SK-N-SH (cell line): ENCODE measurements at regions not wholly inside any gene's neighbourhood (a gene's known extent, or its start where the extent isn't known, plus 50 kb on each side); places are given as distances from the start of the nearest gene placed in this dataset.
"Not testable (repeated sequence)": the region's sequence is repeated elsewhere in the genome, so short reads cannot be mapped to it uniquely, and the experiment has no call there.

ENCODE experiments used
- CTCF ChIA-PET: fragments of 300-600, 350-600 bp; formaldehyde crosslinking; extraction: SDS; loops from one replicate; lab custom pipeline; 2021; lab: Yijun Ruan, JAX
- POLR2A ChIA-PET: fragments of 350-600 bp; sonication (Branson Sonifier 250); formaldehyde crosslinking; extraction: SDS; loops from one replicate; lab custom pipeline; 2020; ENCODE audit warnings: antibody characterized with exemption, inconsistent platforms; lab: Yijun Ruan, JAX
- DNase-seq: peaks from one replicate; pipeline ENCODE4 v3.0.0; 2012
- H2AFZ ChIP-seq: fragments of 200-600 bp; sonication (generic); 2 replicates; pipeline ENCODE4 v1.8.1; 2016; ENCODE audit warnings: antibody characterized with exemption, mild to moderate bottlenecking, low read depth
- H3F3A ChIP-seq: fragments of 200-600 bp; sonication (generic); replicated peaks from 2 replicates; pipeline ENCODE3; 2016; ENCODE audit warnings: antibody characterized with exemption, mild to moderate bottlenecking; ENCODE audit not compliant: insufficient read depth
- H3K27ac ChIP-seq, 2 experiments: fragments of 200-500 bp in 1 of 2; fragments of 200-600 bp in 1 of 2; sonication (Bioruptor generic) in 1 of 2; sonication (generic), shearing (Covaris generic) in 1 of 2; 2 replicates each; pipeline versions ENCODE4 v1.5.1 to v1.6.1; 2014 to 2016; ENCODE audit warnings: low read depth in 2 of 2, inconsistent platforms in 1 of 2, low read length in 1 of 2, mild to moderate bottlenecking in 1 of 2, mixed read lengths in 1 of 2
- H3K27me3 ChIP-seq: fragments of 200-600 bp; sonication (generic), shearing (Covaris generic); 2 replicates; pipeline ENCODE4 v1.6.1; 2016; ENCODE audit warnings: mixed run types; ENCODE audit not compliant: insufficient read depth
- H3K36me3 ChIP-seq, 2 experiments: fragments of 200-500 bp in 1 of 2; fragments of 200-600 bp in 1 of 2; sonication (Bioruptor generic) in 1 of 2; sonication (generic) in 1 of 2; replicated peaks in 1 of 2; 2 replicates each; pipeline versions ENCODE3 to v1.5.1; 2014 to 2016; ENCODE audit warnings: low read length in 1 of 2, mild to moderate bottlenecking in 1 of 2; ENCODE audit not compliant: insufficient read depth in 2 of 2, control insufficient read depth in 1 of 2
- H3K4me1 ChIP-seq, 2 experiments: fragments of 200-500 bp in 1 of 2; fragments of 200-600 bp in 1 of 2; sonication (Bioruptor generic) in 1 of 2; sonication (generic), shearing (Covaris generic) in 1 of 2; 2 replicates each; pipeline versions ENCODE4 v1.5.1 to v1.6.1; 2014 to 2016; ENCODE audit warnings: low read depth in 1 of 2, low read length in 1 of 2, mixed run types in 1 of 2; ENCODE audit not compliant: insufficient read depth in 2 of 2, control insufficient read depth in 1 of 2
- H3K4me2 ChIP-seq: fragments of 200-600 bp; sonication (generic), shearing (Covaris generic); 2 replicates; pipeline ENCODE4 v1.6.1; 2017; ENCODE audit warnings: mixed run types
- H3K4me3 ChIP-seq, 2 experiments: fragments of 200-500 bp in 1 of 2; fragments of 200-600 bp in 1 of 2; sonication (Bioruptor generic) in 1 of 2; sonication (generic), shearing (Covaris generic) in 1 of 2; 2 replicates each; pipeline versions ENCODE4 v1.5.1 to v1.8.1; 2014 to 2016; ENCODE audit warnings: low read depth in 2 of 2, inconsistent platforms in 1 of 2, low read length in 1 of 2, mild to moderate bottlenecking in 1 of 2, mixed read lengths in 1 of 2, moderate library complexity in 1 of 2
- H3K79me2 ChIP-seq: fragments of 200-600 bp; sonication (generic); 2 replicates; pipeline ENCODE4 v1.8.1; 2017; ENCODE audit warnings: mild to moderate bottlenecking; ENCODE audit not compliant: insufficient read depth
- H3K9ac ChIP-seq: fragments of 200-600 bp; sonication (generic); 2 replicates; pipeline ENCODE4 v1.6.1; 2017; ENCODE audit warnings: mixed run types
- H3K9me2 ChIP-seq: fragments of 200-600 bp; sonication (generic); 2 replicates; pipeline ENCODE4 v1.6.1; 2017; ENCODE audit warnings: mixed run types
- H3K9me3 ChIP-seq: fragments of 200-600 bp; sonication (generic); 2 replicates; pipeline ENCODE4 v1.6.1; 2017; ENCODE audit warnings: mixed run types, mild to moderate bottlenecking, moderate library complexity
- H4K20me1 ChIP-seq: fragments of 200-600 bp; sonication (generic); 2 replicates; pipeline ENCODE4 v1.6.1; 2017; ENCODE audit warnings: mild to moderate bottlenecking, mixed run types; ENCODE audit not compliant: insufficient read depth
- CHD2 ChIP-seq: fragments of 150-350 bp; IDR thresholded peaks from 2 replicates; pipeline ENCODE4 v1.6.1; 2018; ENCODE audit warnings: low read length; ENCODE audit not compliant: partially characterized antibody
- CTCF ChIP-seq: fragments of 200-600 bp; sonication (generic); IDR thresholded peaks from 2 replicates; pipeline ENCODE4 v1.6.1; 2017; ENCODE audit warnings: antibody characterized with exemption, mild to moderate bottlenecking, moderate library complexity
- EZH2phosphoT487 ChIP-seq: fragments of 200-600 bp; sonication (generic); IDR thresholded peaks from 2 replicates; pipeline ENCODE4 v1.6.1; 2017; ENCODE audit warnings: low read depth, mixed run types, mild to moderate bottlenecking, antibody characterized with exemption, moderate library complexity, borderline replicate concordance
- FOSL2 ChIP-seq: IDR thresholded peaks from 2 replicates; pipeline ENCODE4 v1.4.0; 2012; ENCODE audit warnings: low read depth, mild to moderate bottlenecking, moderate library complexity, borderline replicate concordance
- JUND ChIP-seq: IDR thresholded peaks from 2 replicates; pipeline ENCODE4 v1.4.0; 2012
- MEF2A ChIP-seq: IDR thresholded peaks from 2 replicates; pipeline ENCODE4 v1.4.0; 2012; ENCODE audit warnings: low read depth, borderline replicate concordance
- MXI1 ChIP-seq: IDR thresholded peaks from 2 replicates; pipeline ENCODE4 v1.6.1; 2012; ENCODE audit warnings: mild to moderate bottlenecking, low read depth, low read length, improper control_type of control experiment
- NFIC ChIP-seq: IDR thresholded peaks from 2 replicates; pipeline ENCODE4 v1.4.0; 2012; ENCODE audit warnings: borderline replicate concordance
- PBX3 ChIP-seq: IDR thresholded peaks from 2 replicates; pipeline ENCODE4; 2012
- POLR2AphosphoS5 ChIP-seq: IDR thresholded peaks from 2 replicates; pipeline ENCODE4 v1.6.1; 2012; ENCODE audit warnings: low read depth, low read length
- RAD21 ChIP-seq: IDR thresholded peaks from 2 replicates; pipeline ENCODE4 v1.6.1; 2012; ENCODE audit warnings: mild to moderate bottlenecking, low read length
- REST ChIP-seq: IDR thresholded peaks from 2 replicates; pipeline ENCODE4 v1.6.1; 2012; ENCODE audit warnings: mild to moderate bottlenecking, low read depth, low read length, moderate library complexity
- RFX5 ChIP-seq: IDR thresholded peaks from 2 replicates; pipeline ENCODE4 v1.6.1; 2012; ENCODE audit warnings: mild to moderate bottlenecking, improper control_type of control experiment, low read length
- RXRA ChIP-seq: IDR thresholded peaks from 2 replicates; pipeline ENCODE4 v1.4.0; 2012; ENCODE audit warnings: low read depth, mild to moderate bottlenecking, borderline replicate concordance
- SIN3A ChIP-seq: IDR thresholded peaks from 2 replicates; pipeline ENCODE4 v1.6.1; 2012; ENCODE audit warnings: low read depth, mild to moderate bottlenecking, low read length, moderate library complexity, borderline replicate concordance
- USF2 ChIP-seq: fragments of 150-350 bp; IDR thresholded peaks from 2 replicates; pipeline ENCODE4 v1.6.1; 2017; ENCODE audit warnings: antibody characterized with exemption, low read length, low read depth, borderline replicate concordance
- WGBS: methylation state at CpG from one replicate; pipeline ENCODE4 v1.1.6; 2017; ENCODE audit warnings: low lambda C conversion rate; 5-methylcytosine and 5-hydroxymethylcytosine counted together

GRCh38 chr10:9579110-9579705, 1438.5 kb upstream of the CELF2 start:
- H3K9me2 ChIP-seq = no peaks in the 10 kb centered on the region
- H3K4me1 ChIP-seq = no peaks in the 10 kb centered on the region
- H3K27me3 ChIP-seq = no peaks in the 10 kb centered on the region
- no peak for DNase-seq
- ChIA-PET CTCF (no interaction called here), POLR2A (no interaction called here)
- no peak overlapping the region for H3K4me3 ChIP-seq
- no peak overlapping the region for H3K9ac ChIP-seq
- TF ChIP-seq PBX3 = no peak
- TF ChIP-seq RFX5 = no peak
- no peak for TF ChIP-seq RXRA
- no peak for TF ChIP-seq POLR2AphosphoS5
- no peak for TF ChIP-seq FOSL2
- TF ChIP-seq JUND = no peak
- TF ChIP-seq USF2 = no peak
- no peak for TF ChIP-seq MXI1
- no peak for TF ChIP-seq RAD21
- no peak for TF ChIP-seq REST
- no peak for TF ChIP-seq EZH2phosphoT487
- no peak for TF ChIP-seq CHD2
- no peak for TF ChIP-seq NFIC
- no peak for TF ChIP-seq SIN3A
- no peak for TF ChIP-seq MEF2A
- no peak for TF ChIP-seq CTCF
- TF ChIP-seq, all 33 proteins: peak for 0
- H3K79me2 ChIP-seq = no peaks in the 10 kb centered on the region
- no peak overlapping the region for H3K27ac ChIP-seq
- H3K9me3 ChIP-seq = no peaks in the 10 kb centered on the region
- H3F3A ChIP-seq = no peaks in the 10 kb centered on the region
- H4K20me1 ChIP-seq = no peaks in the 10 kb centered on the region
- WGBS = 45% methylated on average over 3 of the region's 3 CpGs
- H3K36me3 ChIP-seq = no peaks in the 10 kb centered on the region
- H2AFZ ChIP-seq = no peak overlapping the region
- H3K4me2 ChIP-seq = no peak overlapping the region

- H3K27me3 ChIP-seq, H3K79me2 ChIP-seq, H3K4me2 ChIP-seq, POLR2A ChIA-PET, DNase-seq, H3K27ac ChIP-seq, H2AFZ ChIP-seq, CTCF ChIA-PET, H4K20me1 ChIP-seq, H3K9me3 ChIP-seq, H3F3A ChIP-seq, H3K9ac ChIP-seq, H3K4me1 ChIP-seq, H3K4me3 ChIP-seq, H3K36me3 ChIP-seq, H3K9me2 ChIP-seq: not testable (repeated sequence)
- 0% methylated on average over 1 of the region's 1 CpG for WGBS
Observed at GRCh38 chr10:9582803-9583202, 1434.9 kb upstream of the CELF2 start.
